HG03159 (cell line): ENCODE measurements at regions not wholly inside any gene's neighbourhood (a gene's known extent, or its start where the extent isn't known, plus 50 kb on each side); places are given as distances from the start of the nearest gene placed in this dataset.

ENCODE experiments used
- ATAC-seq: cut with Tn5 transposase; IDR thresholded peaks from one replicate; pipeline ENCODE4 v1.9.1; 2021; ENCODE audit warnings: mild to moderate bottlenecking, moderate library complexity; ENCODE audit not compliant: unreplicated experiment

GRCh38 chr6:3997177-3997770 is 81.7 kb downstream of the FAM217A start:
- ATAC-seq, result no peak

GRCh38 chr6:3999800-4000661 is 78.9 kb downstream of the FAM217A start:
- no peak for ATAC-seq

- ATAC-seq, result no peak
Observed at GRCh38 chr6:4004249-4004648, 74.7 kb downstream of the FAM217A start.

DNA sequence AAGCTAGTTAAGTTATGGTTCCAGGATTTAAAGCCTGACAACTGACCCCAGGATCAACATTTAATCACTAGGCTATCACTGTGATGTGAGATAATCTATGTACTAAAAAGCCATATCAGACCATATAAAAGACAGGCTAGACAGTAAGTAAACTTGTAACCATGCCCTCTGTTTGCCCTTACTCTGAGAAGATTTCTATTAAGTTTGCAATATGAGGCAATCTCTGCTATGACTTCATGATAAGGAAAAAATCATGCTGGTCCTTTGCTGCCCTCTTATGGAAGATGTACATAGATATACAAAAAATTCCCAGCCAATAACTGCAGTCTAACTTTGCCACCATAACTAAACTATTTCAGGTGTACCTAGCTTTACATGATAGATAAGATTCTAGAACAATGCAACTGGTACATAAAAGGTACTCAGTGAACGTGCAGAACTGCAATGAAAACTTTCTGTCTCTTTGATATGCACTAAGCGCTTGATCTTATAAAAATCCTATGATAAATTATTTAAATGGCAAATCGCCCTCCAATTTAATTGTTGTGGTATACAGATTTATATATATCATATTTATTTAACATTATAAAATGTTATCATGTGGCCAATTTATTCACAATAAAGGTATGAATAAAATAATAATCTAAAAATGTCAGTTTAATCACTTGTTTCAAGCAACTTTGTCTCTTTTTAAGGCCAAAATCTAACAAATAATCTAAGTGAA is 70.5 kb downstream of the FAM217A start:
- ATAC-seq, result no peak

DNA sequence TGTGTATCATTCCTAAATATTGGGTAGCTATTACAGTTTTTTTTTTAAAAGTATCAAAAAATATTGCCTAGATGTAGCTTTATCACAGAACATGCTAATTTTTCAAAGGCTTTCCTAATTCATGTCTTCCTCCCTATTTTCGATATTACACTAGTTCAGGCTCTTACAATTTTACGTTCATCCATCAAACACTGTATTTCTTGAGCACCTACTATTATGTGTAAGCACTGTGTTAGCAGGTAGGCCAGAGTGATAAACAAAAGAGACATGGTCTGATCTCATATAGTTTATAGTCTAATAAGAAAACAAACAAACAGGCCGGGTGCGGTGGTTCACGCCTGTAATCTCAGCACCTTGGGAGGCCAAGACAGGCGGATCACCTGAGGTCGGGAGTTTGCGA is 69.5 kb downstream of the FAM217A start:
- ATAC-seq, result no peak

- ATAC-seq, result no peak
Observed at GRCh38 chr6:4010048-4010447, 68.9 kb downstream of the FAM217A start.

- ATAC-seq, result no peak
Observed at GRCh38 chr6:4010689-4011090, 68.2 kb downstream of the FAM217A start.

DNA sequence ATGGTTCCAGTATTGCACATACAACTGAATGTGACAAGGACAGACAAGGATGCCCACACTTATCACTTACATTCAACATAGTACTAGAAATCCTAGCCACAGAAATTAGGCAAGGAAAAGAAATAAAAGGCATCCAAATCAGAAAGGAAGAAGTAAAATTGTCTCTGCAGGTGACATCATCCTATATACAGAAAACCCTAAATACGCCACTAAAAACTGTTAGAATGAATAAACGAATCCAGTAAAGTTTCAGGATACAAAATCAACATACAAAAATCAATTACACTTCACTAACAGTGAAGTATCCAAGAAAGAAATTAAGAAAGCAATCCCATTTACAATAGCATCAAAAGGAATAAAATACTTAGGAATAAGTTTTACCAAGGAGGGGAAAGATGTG is 66.1 kb downstream of the FAM217A start:
- ATAC-seq, result no peak

DNA sequence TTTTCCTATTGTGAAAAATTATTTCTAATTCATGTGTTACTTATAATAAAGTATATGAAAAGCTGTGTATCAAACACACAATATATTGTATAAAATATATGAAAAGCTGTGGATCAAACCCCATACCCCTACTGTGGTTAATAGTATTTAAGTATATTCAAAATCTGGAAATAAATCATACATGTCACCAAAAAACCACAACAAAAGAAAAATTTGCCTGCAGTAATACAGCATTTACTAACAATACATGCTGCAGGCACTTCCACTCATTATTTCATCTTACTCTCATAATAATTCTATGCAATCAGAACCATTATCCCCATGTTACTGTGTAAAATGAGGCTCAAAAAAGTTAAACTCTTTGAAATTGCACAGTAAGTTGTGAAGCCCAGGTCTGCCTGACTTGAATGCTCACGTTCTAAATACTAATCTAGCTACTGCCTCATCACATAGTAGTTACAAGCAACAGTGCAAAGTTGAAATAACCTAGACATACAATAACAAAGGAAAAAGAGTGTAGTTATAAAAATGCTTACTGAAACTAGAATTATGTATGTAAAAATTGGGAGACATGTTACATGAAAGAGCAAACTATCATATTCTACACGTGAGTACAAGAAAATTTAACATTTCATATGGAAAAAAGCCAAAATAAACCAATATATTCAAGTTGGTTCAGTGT is 61.7 kb downstream of the FAM217A start:
- ATAC-seq, result no peak

- ATAC-seq, result no peak
Observed at GRCh38 chr6:4017834-4018170, 61.1 kb downstream of the FAM217A start.

DNA sequence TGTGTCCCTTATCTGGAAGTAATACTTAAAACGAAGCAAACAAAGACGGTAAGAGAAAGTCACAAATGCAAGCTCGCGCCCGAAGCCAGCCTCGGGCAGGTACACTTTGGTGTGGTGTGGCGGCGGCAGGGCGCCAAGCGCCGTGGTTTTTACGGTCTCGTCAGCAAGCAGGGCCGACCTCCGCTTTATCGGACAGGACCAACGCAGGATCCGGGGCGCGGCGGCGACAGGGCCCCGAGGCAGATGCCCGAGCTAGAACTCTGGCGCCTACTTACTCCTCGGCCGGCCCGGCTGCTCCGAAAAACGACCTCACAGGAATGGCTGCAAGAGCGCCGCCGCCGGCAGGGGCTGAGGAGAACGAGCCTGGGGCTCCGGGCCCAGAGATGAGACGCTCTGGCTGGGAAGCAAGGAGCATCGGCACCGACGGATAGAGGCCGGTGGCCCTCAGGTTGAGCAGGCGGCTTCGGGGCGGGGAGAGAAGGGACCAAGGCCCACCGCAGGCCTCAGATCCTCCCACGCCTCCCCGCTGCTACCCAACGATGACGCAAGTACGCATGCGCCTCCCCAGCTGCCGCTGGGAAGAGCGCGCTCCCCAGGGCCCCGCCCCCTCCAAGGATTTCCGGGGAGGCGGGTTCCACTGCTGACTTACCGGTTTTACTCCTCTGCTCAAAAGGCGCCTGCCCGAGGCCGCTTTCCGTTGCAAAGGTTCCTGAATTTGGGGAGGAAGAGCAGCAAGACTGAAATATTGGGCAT is 60.6 kb downstream of the FAM217A start:
- peak; percentile 57 for ATAC-seq
